IPS DF 6.9 (cell line): ENCODE measurements at regions not wholly inside any gene's neighbourhood (a gene's known extent, or its start where the extent isn't known, plus 50 kb on each side); places are given as distances from the start of the nearest gene placed in this dataset.
"Not testable (repeated sequence)": the region's sequence is repeated elsewhere in the genome, so short reads cannot be mapped to it uniquely, and the experiment has no call there.

ENCODE experiments used
- DNase-seq: peaks from one replicate; pipeline ENCODE4 v3.0.0-alpha.2; 2013; ENCODE audit warnings: low read depth, low spot score
- H3K27ac ChIP-seq: one replicate; pipeline ENCODE4 v1.5.1; 2013; ENCODE audit warnings: low read length, control low read depth
- H3K27me3 ChIP-seq: 2 replicates; pipeline ENCODE4 v1.6.1; 2013; ENCODE audit warnings: mild to moderate bottlenecking, low read length; ENCODE audit not compliant: control insufficient read depth, insufficient read depth
- H3K36me3 ChIP-seq: 2 replicates; pipeline ENCODE4 v1.6.1; 2013; ENCODE audit warnings: low read length; ENCODE audit not compliant: control insufficient read depth, insufficient read depth
- H3K4me1 ChIP-seq: 2 replicates; pipeline ENCODE4 v1.6.1; 2013; ENCODE audit warnings: low read length; ENCODE audit not compliant: control insufficient read depth, insufficient read depth
- H3K4me3 ChIP-seq: 2 replicates; pipeline ENCODE4 v1.5.1; 2013; ENCODE audit warnings: mild to moderate bottlenecking, low read length
- H3K9me3 ChIP-seq: 2 replicates; pipeline ENCODE4 v1.6.1; 2013; ENCODE audit warnings: low read length, inconsistent platforms; ENCODE audit not compliant: control insufficient read depth, insufficient read depth
- WGBS: extraction: QIAGEN DNeasy Blood & Tissue Kit; methylation state at CpG from one replicate; pipeline ENCODE4 v1.1.7; 2013; ENCODE audit warnings: mixed read lengths, missing lambda C conversion rate; ENCODE audit not compliant: insufficient read length, insufficient coverage; 5-methylcytosine and 5-hydroxymethylcytosine counted together

DNA sequence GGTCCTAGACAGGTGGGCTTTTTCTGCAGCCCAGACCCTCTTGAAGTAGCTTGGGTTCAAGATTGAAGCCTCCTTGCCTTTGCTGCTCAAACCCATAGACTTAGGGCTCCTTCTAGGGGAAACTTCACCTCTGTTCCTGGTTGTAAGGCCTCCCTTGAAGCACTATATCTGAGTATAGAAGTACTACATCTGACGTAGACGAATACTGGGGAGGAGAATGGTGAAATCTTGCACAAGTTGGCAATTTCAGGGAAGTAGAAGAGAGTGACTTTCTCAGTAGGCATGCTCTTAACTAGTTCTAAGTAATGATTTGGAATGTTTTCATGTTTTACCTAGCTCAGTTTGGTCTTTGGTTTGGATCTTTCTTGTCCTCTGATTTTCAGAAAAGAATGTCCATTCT is 71.7 kb upstream of the ZNG1B start:
- not testable (repeated sequence) for H3K36me3 ChIP-seq, H3K27me3 ChIP-seq, H3K9me3 ChIP-seq, H3K27ac ChIP-seq, DNase-seq, H3K4me1 ChIP-seq, H3K4me3 ChIP-seq
- WGBS = no CpG with 5 or more reads among the region's 2 CpGs

GRCh38 chr2:113365290-113365689 is 72.2 kb upstream of the ZNG1B start:
- not testable (repeated sequence) for H3K4me3 ChIP-seq, H3K27ac ChIP-seq, H3K9me3 ChIP-seq, H3K36me3 ChIP-seq, DNase-seq, H3K4me1 ChIP-seq, H3K27me3 ChIP-seq

- no peak overlapping the region for H3K4me3 ChIP-seq
- H3K27ac ChIP-seq = no peak overlapping the region
- WGBS = no CpG with 5 or more reads among the region's 3 CpGs
- DNase-seq = no peak
- H3K4me1 ChIP-seq = no peaks in the 10 kb centered on the region
- H3K27me3 ChIP-seq = no peaks in the 10 kb centered on the region
- no peaks in the 10 kb centered on the region for H3K9me3 ChIP-seq
- no peaks in the 10 kb centered on the region for H3K36me3 ChIP-seq
Observed at GRCh38 chr2:113361051-113361450, 76.4 kb upstream of the ZNG1B start.

GRCh38 chr2:113357071-113357470 is 78.3 kb upstream of the PAX8 start:
- no peak overlapping the region for H3K27ac ChIP-seq
- no peak for DNase-seq
- no peaks in the 10 kb centered on the region for H3K36me3 ChIP-seq
- H3K27me3 ChIP-seq = no peaks in the 10 kb centered on the region
- H3K4me1 ChIP-seq = no peaks in the 10 kb centered on the region
- H3K4me3 ChIP-seq = no peak overlapping the region
- no CpG with 5 or more reads among the region's 3 CpGs for WGBS
- H3K9me3 ChIP-seq = no peaks in the 10 kb centered on the region

DNA sequence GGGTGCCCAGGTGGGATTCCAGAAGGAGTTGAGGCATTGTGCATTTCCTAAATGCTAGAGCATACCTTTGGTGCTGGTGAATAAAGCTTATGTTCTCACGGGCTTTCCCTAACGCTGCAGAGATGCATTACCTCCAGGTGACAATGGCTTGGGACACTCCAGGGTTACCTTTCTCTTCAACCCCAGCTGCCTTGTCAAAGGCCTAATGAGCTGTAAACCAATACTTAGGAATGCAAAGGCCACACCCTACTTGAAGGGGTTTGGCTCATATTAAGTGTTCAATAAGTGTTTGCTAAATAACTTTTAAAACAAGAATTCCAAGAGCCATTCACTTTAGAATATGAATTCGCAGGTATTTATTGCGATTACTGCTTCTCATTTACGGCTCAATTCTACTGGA is 77.6 kb upstream of the PAX8 start:
- H3K27me3 ChIP-seq, H3K9me3 ChIP-seq, H3K4me3 ChIP-seq, H3K4me1 ChIP-seq, DNase-seq, H3K27ac ChIP-seq, H3K36me3 ChIP-seq: not testable (repeated sequence)
- no CpG with 5 or more reads among the region's 5 CpGs for WGBS

DNA sequence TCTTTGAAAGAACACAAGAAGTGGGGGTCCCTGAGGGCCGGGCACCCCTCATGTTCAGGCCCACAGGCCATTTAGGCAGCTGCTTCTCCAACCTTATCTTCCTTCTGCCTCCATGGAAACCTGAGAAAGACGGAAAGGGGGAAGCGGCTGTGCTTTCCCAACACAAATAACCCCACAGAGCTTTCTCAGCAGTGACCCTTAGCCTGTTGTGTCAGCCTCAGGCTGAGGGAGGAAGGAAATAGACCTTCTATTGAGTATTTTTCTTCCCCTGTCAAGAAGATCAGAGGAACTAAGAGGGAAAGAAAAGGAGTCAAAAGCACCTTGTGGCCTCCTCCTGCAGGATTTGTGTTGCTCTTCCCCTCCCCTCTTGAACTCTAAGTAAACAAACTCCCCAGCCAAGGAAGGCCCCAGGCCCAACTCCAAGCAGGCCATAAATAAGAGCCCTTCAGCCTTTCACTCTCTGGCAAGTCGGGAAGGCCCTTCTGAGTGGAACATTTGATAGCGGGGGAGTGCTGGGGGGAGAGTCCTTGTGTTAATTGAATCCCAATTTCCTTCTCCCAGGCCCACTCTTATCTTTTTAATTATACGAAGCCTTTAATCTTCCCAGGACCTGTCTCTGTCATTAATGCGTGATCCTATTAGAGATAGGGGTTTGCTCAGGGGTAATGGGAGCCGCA is 76.8 kb upstream of the PAX8 start:
- not testable (repeated sequence) for DNase-seq

GRCh38 chr2:113351375-113352355 is 72.9 kb upstream of the PAX8 start:
- Histone ChIP-seq H3K4me3 (no peak overlapping the region), H3K36me3 (no peaks in the 10 kb centered on the region), H3K27ac (no peak overlapping the region), H3K4me1 (no peaks in the 10 kb centered on the region), H3K9me3 (no peaks in the 10 kb centered on the region), H3K27me3 (no peaks in the 10 kb centered on the region)
- no peak for DNase-seq
- no CpG with 5 or more reads among the region's 8 CpGs for WGBS

More for the DNA sequence above, 76.8 kb upstream of the PAX8 start:
- not testable (repeated sequence) for H3K27ac ChIP-seq, H3K9me3 ChIP-seq, H3K27me3 ChIP-seq, H3K36me3 ChIP-seq, H3K4me3 ChIP-seq, H3K4me1 ChIP-seq
- WGBS = no CpG with 5 or more reads among the region's 8 CpGs

DNA sequence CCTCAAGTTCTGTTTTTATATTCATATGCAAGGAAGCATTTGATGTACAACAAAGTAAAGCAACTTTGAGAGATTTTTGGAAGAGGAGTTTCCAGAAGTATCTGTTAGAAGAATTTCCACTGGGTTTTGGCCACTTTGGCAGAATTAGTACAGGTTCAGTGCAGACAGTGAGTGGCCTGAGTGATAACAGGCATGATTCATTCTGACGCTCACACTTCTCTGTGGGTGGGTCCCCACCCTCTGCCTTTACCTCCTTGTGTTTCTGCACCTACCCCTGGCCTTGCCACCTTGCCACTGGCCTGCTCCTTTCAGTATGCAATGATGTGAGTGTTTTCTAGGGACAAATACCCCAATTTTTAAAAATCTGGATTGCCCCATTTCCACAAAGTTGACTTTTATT is 65.1 kb upstream of the PAX8 start:
- not testable (repeated sequence) for H3K36me3 ChIP-seq, H3K4me1 ChIP-seq, H3K27ac ChIP-seq, H3K4me3 ChIP-seq, DNase-seq, H3K9me3 ChIP-seq, H3K27me3 ChIP-seq
- no CpG with 5 or more reads among the region's 1 CpG for WGBS

DNA sequence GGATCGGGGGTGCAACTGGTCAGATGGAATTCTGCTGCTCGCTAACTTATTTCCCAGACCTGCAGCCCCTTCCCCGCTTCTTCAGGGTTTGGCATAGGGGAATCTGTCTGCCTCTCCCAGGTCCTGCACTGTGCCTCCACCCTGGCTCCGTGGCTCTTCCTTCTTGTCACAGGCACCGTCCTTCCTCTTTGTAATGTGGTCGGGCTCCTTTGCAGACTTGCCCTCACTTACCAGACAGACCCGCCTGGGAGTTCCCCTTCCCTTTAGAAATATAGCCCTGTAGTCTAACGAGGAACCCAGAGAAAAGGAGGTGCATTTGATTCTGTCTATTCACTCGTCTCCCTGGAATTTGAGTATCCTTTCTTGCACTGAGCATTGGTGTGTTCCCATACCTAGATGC is 63.9 kb upstream of the PAX8 start:
- no peaks in the 10 kb centered on the region for H3K36me3 ChIP-seq
- H3K27ac ChIP-seq = no peak overlapping the region
- WGBS = no CpG with 5 or more reads among the region's 9 CpGs
- H3K9me3 ChIP-seq = no peaks in the 10 kb centered on the region
- H3K27me3 ChIP-seq = no peaks in the 10 kb centered on the region
- no peak for DNase-seq
- H3K4me3 ChIP-seq = no peak overlapping the region
- no peaks in the 10 kb centered on the region for H3K4me1 ChIP-seq

DNA sequence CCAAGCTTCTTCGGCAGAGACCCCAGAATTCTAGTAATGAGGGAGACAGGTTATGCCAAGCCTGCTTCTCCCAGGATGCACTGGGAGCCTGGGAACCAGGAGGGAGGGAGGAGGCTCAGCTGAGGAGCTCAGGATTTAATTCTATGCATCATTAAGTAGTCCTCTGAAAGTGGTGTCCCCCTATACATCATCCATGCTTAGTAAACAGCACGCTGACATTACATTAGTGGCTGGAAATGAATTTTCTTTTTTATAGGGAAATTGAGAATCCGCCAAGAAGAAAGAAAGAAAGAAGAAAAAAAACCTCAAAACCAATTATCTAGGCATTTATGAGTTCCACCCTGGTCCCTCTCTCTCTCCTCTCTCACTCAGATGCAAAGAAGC is 63.1 kb upstream of the PAX8 start:
- not testable (repeated sequence) for H3K27ac ChIP-seq, H3K27me3 ChIP-seq
- WGBS = no CpG with 5 or more reads among the region's 3 CpGs

More for the DNA sequence above, 63.1 kb upstream of the PAX8 start:
- H3K4me3 ChIP-seq, H3K4me1 ChIP-seq, DNase-seq, H3K9me3 ChIP-seq, H3K36me3 ChIP-seq: not testable (repeated sequence)
